HG03159 (cell line): ENCODE measurements at regions not wholly inside any gene's neighbourhood (a gene's known extent, or its start where the extent isn't known, plus 50 kb on each side); places are given as distances from the start of the nearest gene placed in this dataset.

Experiments used
- ATAC-seq: cut with Tn5 transposase; IDR thresholded peaks from one replicate; pipeline ENCODE4 v1.9.1; 2021; ENCODE audit warnings: mild to moderate bottlenecking, moderate library complexity; ENCODE audit not compliant: unreplicated experiment

GRCh38 chr13:73195091-73195490, 136.3 kb downstream of the KLF5 start:
- ATAC-seq, result no peak

- ATAC-seq, result no peak
Measured at GRCh38 chr13:73194310-73194709, 135.5 kb downstream of the KLF5 start.

- ATAC-seq, result no peak
Measured at GRCh38 chr13:73193554-73193953, 134.7 kb downstream of the KLF5 start.

- ATAC-seq, result no peak
Measured at GRCh38 chr13:73190477-73190876, 131.7 kb downstream of the KLF5 start.

- ATAC-seq, result no peak
Measured at GRCh38 chr13:73189776-73190175, 131.0 kb downstream of the KLF5 start.

- ATAC-seq, result no peak
Measured at GRCh38 chr13:73189362-73189761, 130.6 kb downstream of the KLF5 start.

GRCh38 chr13:73187106-73187505, 128.3 kb downstream of the KLF5 start:
- ATAC-seq, result no peak

- no peak for ATAC-seq
Measured at GRCh38 chr13:73179650-73180274, 121.0 kb downstream of the KLF5 start.

- no peak for ATAC-seq
Measured at GRCh38 chr13:73177916-73178565, 119.2 kb downstream of the KLF5 start.

GRCh38 chr13:73177017-73177416, 118.2 kb downstream of the KLF5 start:
- no peak for ATAC-seq

GRCh38 chr13:73174521-73175010, 115.8 kb downstream of the KLF5 start:
- no peak for ATAC-seq

GRCh38 chr13:73173279-73173811, 114.5 kb downstream of the KLF5 start:
- ATAC-seq, result no peak

- ATAC-seq, result no peak
Measured at GRCh38 chr13:73171926-73172325, 113.1 kb downstream of the KLF5 start.

GRCh38 chr13:73171271-73171682, 112.5 kb downstream of the KLF5 start:
- ATAC-seq, result no peak

GRCh38 chr13:73169971-73170370, 111.2 kb downstream of the KLF5 start:
- ATAC-seq, result no peak

GRCh38 chr13:73168953-73169401, 110.2 kb downstream of the KLF5 start:
- ATAC-seq, result no peak

GRCh38 chr13:73168226-73168952, 109.6 kb downstream of the KLF5 start:
- no peak for ATAC-seq

GRCh38 chr13:73167028-73167820, 108.4 kb downstream of the KLF5 start:
- ATAC-seq, result no peak

GRCh38 chr13:73166204-73166603, 107.4 kb downstream of the KLF5 start:
- ATAC-seq, result no peak
